ENCODE measurements at regions not wholly inside any gene's neighbourhood (a gene's known extent, or its start where the extent isn't known, plus 50 kb on each side); places are given as distances from the start of the nearest gene placed in this dataset.
"Not testable (repeated sequence)": the region's sequence is repeated elsewhere in the genome, so short reads cannot be mapped to it uniquely, and the experiment has no call there.

- DNase-seq: no peak
- H3K27me3 ChIP-seq (replicated peaks in 1 of 7): no peaks in the 10 kb centered on the region
- no peaks in the 10 kb centered on the region for H3K36me3 ChIP-seq
- no peak for TF ChIP-seq CTCF (IDR thresholded peaks at IDR 0.05 in 8 of 11, conservative IDR thresholded peaks at IDR 0.05 in 3 of 11)
- TF ChIP-seq POLR2AphosphoS5 (IDR thresholded peaks at IDR 0.05): no peak
- intact Hi-C loops (cut with DNase I; ENCODE audit: low total_unique reads): no loop called here
- H3K27ac ChIP-seq: no peak overlapping the region
- no peaks in the 10 kb centered on the region for H3K4me1 ChIP-seq
- peaks cover 0 to 2% (median under 1%) of the 10 kb centered on the region in 8 donors for H3K9me3 ChIP-seq
- no peak overlapping the region for H3K4me3 ChIP-seq
- 74 to 85% (median 82%) methylated on average over 13 of the region's 13 CpGs for WGBS, 5 donors
Measured at GRCh38 chr9:129307227-129307970, 129.3 kb upstream of the IER5L start.

- Histone ChIP-seq H3K9me3 (peaks cover 0 to 12% (median 8%) of the 10 kb centered on the region in 8 donors), H3K27me3 (replicated peaks in 1 of 7) (peaks cover 0 to under 1% (median 0%) of the 10 kb centered on the region in 7 donors), H3K4me1 (no peaks in the 10 kb centered on the region), H3K36me3 (no peaks in the 10 kb centered on the region), H3K4me3 (no peak overlapping the region), H3K27ac (no peak overlapping the region)
- DNase-seq: peak; percentile 53
- TF ChIP-seq CTCF (IDR thresholded peaks at IDR 0.05 in 8 of 11, conservative IDR thresholded peaks at IDR 0.05 in 3 of 11) (no peak), POLR2AphosphoS5 (IDR thresholded peaks at IDR 0.05) (no peak), POLR2A (IDR thresholded peaks at IDR 0.05) (no peak)
- intact Hi-C loops (cut with DNase I; ENCODE audit: low total_unique reads): no loop called here
- 87 to 94% (median 91%) methylated on average over 13 of the region's 13 CpGs for WGBS, 5 donors
Measured at GRCh38 chr9:129306318-129306973, 128.4 kb upstream of the IER5L start.

GRCh38 chr9:129305246-129305645, 127.2 kb upstream of the IER5L start:
- TF ChIP-seq POLR2A (IDR thresholded peaks at IDR 0.05) (no peak), CTCF (IDR thresholded peaks at IDR 0.05 in 8 of 11, conservative IDR thresholded peaks at IDR 0.05 in 3 of 11) (no peak)
- DNase-seq: peak; percentile 36
- Histone ChIP-seq H3K4me3 (no peak overlapping the region), H3K9me3 (peaks cover 0 to 16% (median 8%) of the 10 kb centered on the region in 8 donors), H3K27ac (no peak overlapping the region), H3K4me1 (no peaks in the 10 kb centered on the region), H3K27me3 (replicated peaks in 1 of 7) (peaks cover 0 to 7% (median 0%) of the 10 kb centered on the region in 7 donors), H3K36me3 (no peaks in the 10 kb centered on the region)
- 33 to 92% (median 88%) methylated on average over 2 to 8 of the region's 8 CpGs for WGBS, 5 donors
- intact Hi-C loops (cut with DNase I; ENCODE audit: low total_unique reads): no loop called here

- Histone ChIP-seq H3K36me3 (no peaks in the 10 kb centered on the region), H3K4me3 (no peak overlapping the region), H3K27me3 (replicated peaks in 1 of 7) (peaks cover 0 to 7% (median 0%) of the 10 kb centered on the region in 7 donors), H3K27ac (no peak overlapping the region), H3K9me3 (peaks cover 0 to 16% (median 8%) of the 10 kb centered on the region in 8 donors), H3K4me1 (no peaks in the 10 kb centered on the region)
- DNase-seq: no peak
- intact Hi-C loops (cut with DNase I; ENCODE audit: low total_unique reads): no loop called here
- 86 to 95% (median 92%) methylated on average over 4 of the region's 4 CpGs for WGBS, 5 donors
- no peak for TF ChIP-seq POLR2AphosphoS5 (IDR thresholded peaks at IDR 0.05)
- no peak for TF ChIP-seq POLR2A (IDR thresholded peaks at IDR 0.05)
- TF ChIP-seq CTCF (IDR thresholded peaks at IDR 0.05 in 8 of 11, conservative IDR thresholded peaks at IDR 0.05 in 3 of 11): no peak
Measured at GRCh38 chr9:129301941-129302340, 123.9 kb upstream of the IER5L start.

- 80 to 100% (median 93%) methylated on average over 2 to 3 of the region's 3 CpGs for WGBS, 5 donors
- DNase-seq; H3K27ac ChIP-seq; H3K4me3 ChIP-seq; intact Hi-C loops (cut with DNase I; ENCODE audit: low total_unique reads); H3K27me3 ChIP-seq (replicated peaks in 1 of 7); H3K4me1 ChIP-seq; H3K36me3 ChIP-seq: not testable (repeated sequence)
- H3K9me3 ChIP-seq: peaks cover 0 to 19% (median 13%) of the 10 kb centered on the region in 8 donors
Measured at GRCh38 chr9:129296195-129296594, 118.1 kb upstream of the IER5L start.
